HEK293 (cell line): ENCODE measurements at regions not wholly inside any gene's neighbourhood (a gene's known extent, or its start where the extent isn't known, plus 50 kb on each side); places are given as distances from the start of the nearest gene placed in this dataset.

Source experiments
- CTCF ChIA-PET: fragments of 350-600 bp; formaldehyde crosslinking; extraction: SDS; loops from one replicate; lab custom pipeline; 2021; ENCODE audit warnings: antibody characterized with exemption; lab: Yijun Ruan, JAX
- POLR2A ChIA-PET: fragments of 300-600 bp; formaldehyde crosslinking; extraction: SDS; loops from one replicate; lab custom pipeline; 2020; ENCODE audit warnings: antibody characterized with exemption, inconsistent platforms; lab: Yijun Ruan, JAX
- H3K27ac ChIP-seq: fragments of 200-500 bp; sonication (Bioruptor generic); 2 replicates; pipeline ENCODE4 v1.5.1; 2014; ENCODE audit warnings: low read depth, low read length, control low read depth, inconsistent platforms; ENCODE audit errors: extremely low read depth
- H3K36me3 ChIP-seq, 2 experiments: fragments of 200-500 bp in 1 of 2; sonication (Bioruptor generic) in 1 of 2; 1 replicate in 1 of 2; 2 replicates in 1 of 2; pipeline ENCODE4 v1.5.1; 2014 to 2017; ENCODE audit warnings: inconsistent platforms in 2 of 2, low read length in 2 of 2; ENCODE audit not compliant: control insufficient read depth in 2 of 2, insufficient read depth in 1 of 2
- H3K4me1 ChIP-seq: fragments of 200-500 bp; sonication (Bioruptor generic); 2 replicates; pipeline ENCODE4 v1.5.1; 2014; ENCODE audit warnings: mild to moderate bottlenecking, low read length, inconsistent platforms; ENCODE audit not compliant: control insufficient read depth, insufficient read depth
- H3K4me3 ChIP-seq: 2 replicates; pipeline ENCODE4 v1.5.1; 2011; ENCODE audit warnings: low read depth, mild to moderate bottlenecking, control low read depth, low read length, moderate library complexity
- H3K9me3 ChIP-seq: fragments of 200-500 bp; sonication (Bioruptor generic); 2 replicates; pipeline ENCODE4 v1.5.1; 2014; ENCODE audit warnings: low read depth, low read length, inconsistent platforms; ENCODE audit not compliant: control insufficient read depth, insufficient read depth
- GFI1B ChIP-seq: fragments of 450-650 bp; formaldehyde crosslinking; IDR thresholded peaks from 2 replicates; pipeline ENCODE4 v1.5.1; 2016; ENCODE audit warnings: missing biosample characterization, missing genetic modification characterization
- GLI2 ChIP-seq: fragments of 450-650 bp; formaldehyde crosslinking; IDR thresholded peaks from 2 replicates; pipeline ENCODE4; 2017; ENCODE audit warnings: missing biosample characterization, missing genetic modification characterization, low read depth, borderline replicate concordance
- GLIS1 ChIP-seq: fragments of 450-650 bp; formaldehyde crosslinking; IDR thresholded peaks from 2 replicates; pipeline ENCODE4 v1.5.1; 2016; ENCODE audit warnings: missing biosample characterization, missing genetic modification characterization
- SP7 ChIP-seq: fragments of 450-650 bp; formaldehyde crosslinking; IDR thresholded peaks from 2 replicates; pipeline ENCODE4 v1.5.1; 2016; ENCODE audit warnings: missing biosample characterization, missing genetic modification characterization
- WT1 ChIP-seq: fragments of 450-650 bp; formaldehyde crosslinking; IDR thresholded peaks from 2 replicates; pipeline ENCODE4 v1.5.1; 2016; ENCODE audit warnings: missing biosample characterization, missing genetic modification characterization
- ZBTB48 ChIP-seq: fragments of 450-650 bp; formaldehyde crosslinking; IDR thresholded peaks from 2 replicates; pipeline ENCODE4 v1.5.1; 2016; ENCODE audit warnings: missing biosample characterization, missing genetic modification characterization
- ZBTB8A ChIP-seq: fragments of 450-650 bp; formaldehyde crosslinking; IDR thresholded peaks from 2 replicates; pipeline ENCODE4 v1.5.1; 2016; ENCODE audit warnings: missing biosample characterization, missing genetic modification characterization
- ZFP69B ChIP-seq: fragments of 450-650 bp; formaldehyde crosslinking; IDR thresholded peaks from 2 replicates; pipeline ENCODE4 v1.5.1; 2016; ENCODE audit warnings: missing biosample characterization, missing genetic modification characterization
- ZIC2 ChIP-seq: fragments of 450-650 bp; formaldehyde crosslinking; IDR thresholded peaks from 2 replicates; pipeline ENCODE4 v1.5.1; 2016; ENCODE audit warnings: missing biosample characterization, missing genetic modification characterization
- ZNF138 ChIP-seq: fragments of 450-650 bp; formaldehyde crosslinking; IDR thresholded peaks from 2 replicates; pipeline ENCODE4 v1.5.1; 2016; ENCODE audit warnings: missing biosample characterization, missing genetic modification characterization, borderline replicate concordance
- ZNF157 ChIP-seq: fragments of 450-650 bp; formaldehyde crosslinking; IDR thresholded peaks from 2 replicates; pipeline ENCODE4 v1.5.1; 2016; ENCODE audit warnings: missing biosample characterization, missing genetic modification characterization
- ZNF24 ChIP-seq: fragments of 450-650 bp; formaldehyde crosslinking; IDR thresholded peaks from 2 replicates; pipeline ENCODE4 v1.5.1; 2016; ENCODE audit warnings: missing biosample characterization, missing genetic modification characterization
- ZNF248 ChIP-seq: fragments of 450-650 bp; formaldehyde crosslinking; IDR thresholded peaks from 2 replicates; pipeline ENCODE4 v1.5.1; 2017; ENCODE audit warnings: missing biosample characterization, missing genetic modification characterization
- ZNF274 ChIP-seq, 2 experiments: fragments of 200-500 bp in 1 of 2; fragments of 450-650 bp in 1 of 2; sonication (Bioruptor generic) in 1 of 2; formaldehyde crosslinking in 1 of 2; IDR thresholded peaks; 2 replicates each; pipeline versions ENCODE4 v1.5.1 to v1.6.1; 2014 to 2016; ENCODE audit warnings: borderline replicate concordance in 1 of 2, inconsistent platforms in 1 of 2, low read length in 1 of 2, missing biosample characterization in 1 of 2, missing genetic modification characterization in 1 of 2
- ZNF292 ChIP-seq: fragments of 450-650 bp; formaldehyde crosslinking; IDR thresholded peaks from 2 replicates; pipeline ENCODE4 v1.5.1; 2016; ENCODE audit warnings: low read depth, missing biosample characterization, missing genetic modification characterization, borderline replicate concordance
- ZNF391 ChIP-seq: fragments of 450-650 bp; formaldehyde crosslinking; IDR thresholded peaks from 2 replicates; pipeline ENCODE4 v1.5.1; 2016; ENCODE audit warnings: low read depth, missing biosample characterization, missing genetic modification characterization, borderline replicate concordance
- ZNF426 ChIP-seq: fragments of 450-650 bp; formaldehyde crosslinking; IDR thresholded peaks from 2 replicates; pipeline ENCODE4 v1.5.1; 2017; ENCODE audit warnings: missing biosample characterization, missing genetic modification characterization, mild to moderate bottlenecking, inconsistent platforms, moderate library complexity
- ZNF48 ChIP-seq: fragments of 450-650 bp; formaldehyde crosslinking; IDR thresholded peaks from 2 replicates; pipeline ENCODE4 v1.5.1; 2016; ENCODE audit warnings: missing biosample characterization, missing genetic modification characterization
- ZNF501 ChIP-seq: fragments of 450-650 bp; formaldehyde crosslinking; IDR thresholded peaks from 2 replicates; pipeline ENCODE4 v1.5.1; 2016; ENCODE audit warnings: missing biosample characterization, missing genetic modification characterization
- ZNF621 ChIP-seq: fragments of 450-650 bp; formaldehyde crosslinking; IDR thresholded peaks from 2 replicates; pipeline ENCODE4 v1.5.1; 2017; ENCODE audit warnings: missing biosample characterization, missing genetic modification characterization
- ZNF624 ChIP-seq: fragments of 450-650 bp; formaldehyde crosslinking; IDR thresholded peaks from 2 replicates; pipeline ENCODE4 v1.5.1; 2017; ENCODE audit warnings: missing biosample characterization, missing genetic modification characterization
- ZNF664 ChIP-seq: fragments of 450-650 bp; formaldehyde crosslinking; IDR thresholded peaks from 2 replicates; pipeline ENCODE4 v1.5.1; 2016; ENCODE audit warnings: missing biosample characterization, missing genetic modification characterization
- ZNF830 ChIP-seq: fragments of 450-650 bp; IDR thresholded peaks from 2 replicates; pipeline ENCODE4 v1.5.0; 2018; ENCODE audit warnings: missing biosample characterization, missing genetic modification characterization, low read depth, mild to moderate bottlenecking, moderate library complexity
- TF ChIP-seq, protein P1 (sequence below): fragments of 450-650 bp; formaldehyde crosslinking; IDR thresholded peaks from 2 replicates; pipeline ENCODE4 v1.5.1; 2016; ENCODE audit warnings: missing biosample characterization, missing genetic modification characterization
- TF ChIP-seq, protein P2 (sequence below): fragments of 450-650 bp; formaldehyde crosslinking; IDR thresholded peaks from 2 replicates; pipeline ENCODE4 v1.5.1; 2016; ENCODE audit warnings: missing biosample characterization, missing genetic modification characterization

DNA sequence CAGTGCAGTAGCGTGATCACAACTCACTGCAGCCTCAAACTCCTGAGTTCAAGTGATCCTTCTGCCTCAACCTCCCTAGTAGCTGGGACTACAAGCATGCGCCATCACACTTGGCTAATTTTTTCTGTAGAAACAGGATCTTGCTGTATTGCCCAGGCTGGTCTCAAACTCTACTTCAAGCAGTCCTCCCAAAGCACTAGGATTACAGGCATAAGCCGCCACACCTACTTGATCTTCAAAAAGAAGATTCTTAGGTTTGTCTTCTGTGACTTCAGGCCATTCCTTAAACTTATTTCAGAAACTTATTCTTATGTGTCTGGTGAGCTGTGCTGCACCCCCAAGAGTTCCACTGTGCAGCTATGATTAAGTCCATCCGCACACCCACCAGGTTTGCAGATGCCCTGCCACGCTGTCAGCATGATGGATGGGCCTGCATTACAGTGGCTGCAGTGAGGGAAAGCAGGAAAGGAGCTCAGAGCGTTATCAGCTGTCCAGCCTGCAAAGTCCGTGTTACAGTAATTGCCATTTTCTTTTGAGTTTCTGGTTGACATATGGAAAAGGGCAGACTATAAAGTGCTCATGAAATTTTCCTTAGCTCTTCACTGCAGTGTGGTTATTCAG, 146.6 kb downstream of the AASDH start:
- ChIA-PET CTCF (no interaction called here), POLR2A (no interaction called here)
- TF ChIP-seq ZIC2: 0 out of 2 replicates have a peak, but pooled peaks have one; percentile 35
- no peak for TF ChIP-seq GLIS1 (tag by site-specific recombination)
- Histone ChIP-seq H3K36me3 (no peaks in the 10 kb centered on the region), H3K27ac (no peak overlapping the region), H3K9me3 (no peaks in the 10 kb centered on the region), H3K4me1 (no peaks in the 10 kb centered on the region), H3K4me3 (no peak overlapping the region)

DNA sequence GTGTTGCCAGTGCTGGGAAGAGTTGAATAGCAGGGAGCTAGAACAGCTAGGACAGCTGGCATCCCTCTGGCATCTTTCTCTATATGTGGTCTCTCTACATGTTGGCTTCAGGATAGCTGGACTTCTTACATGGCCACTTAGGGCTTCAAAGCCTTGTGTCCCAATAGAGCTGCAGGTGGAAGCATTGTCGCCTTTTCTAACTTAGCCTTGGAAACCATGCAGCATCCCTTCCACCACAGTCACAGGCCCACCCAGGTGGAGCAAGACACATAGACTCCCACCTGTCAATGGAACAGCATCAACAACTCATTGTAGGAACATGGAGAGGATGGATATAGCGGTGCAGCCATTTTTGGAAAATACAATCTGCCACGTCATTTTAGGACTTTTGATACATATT, 149.0 kb downstream of the AASDH start:
- no peaks in the 10 kb centered on the region for H3K36me3 ChIP-seq
- H3K4me1 ChIP-seq: peaks cover 8% of the 10 kb centered on the region; the same call in 1 of the 2 replicates
- CTCF ChIA-PET: no interaction called here
- TF ChIP-seq WT1 (tag by site-specific recombination): no peak
- no peak for TF ChIP-seq ZNF157 (tag by site-specific recombination)
- no peak for TF ChIP-seq ZNF138
- TF ChIP-seq ZNF426 (tag by site-specific recombination): no peak
- no peak for TF ChIP-seq ZNF664 (tag by site-specific recombination)
- TF ChIP-seq ZNF274 (IDR thresholded peaks at IDR 0.05; ENCODE audit: low read length): no peak
- TF ChIP-seq ZNF274 (tag by site-specific recombination; IDR thresholded peaks at IDR 0.05; ENCODE audit: borderline replicate concordance): no peak
- TF ChIP-seq, protein P1, sequence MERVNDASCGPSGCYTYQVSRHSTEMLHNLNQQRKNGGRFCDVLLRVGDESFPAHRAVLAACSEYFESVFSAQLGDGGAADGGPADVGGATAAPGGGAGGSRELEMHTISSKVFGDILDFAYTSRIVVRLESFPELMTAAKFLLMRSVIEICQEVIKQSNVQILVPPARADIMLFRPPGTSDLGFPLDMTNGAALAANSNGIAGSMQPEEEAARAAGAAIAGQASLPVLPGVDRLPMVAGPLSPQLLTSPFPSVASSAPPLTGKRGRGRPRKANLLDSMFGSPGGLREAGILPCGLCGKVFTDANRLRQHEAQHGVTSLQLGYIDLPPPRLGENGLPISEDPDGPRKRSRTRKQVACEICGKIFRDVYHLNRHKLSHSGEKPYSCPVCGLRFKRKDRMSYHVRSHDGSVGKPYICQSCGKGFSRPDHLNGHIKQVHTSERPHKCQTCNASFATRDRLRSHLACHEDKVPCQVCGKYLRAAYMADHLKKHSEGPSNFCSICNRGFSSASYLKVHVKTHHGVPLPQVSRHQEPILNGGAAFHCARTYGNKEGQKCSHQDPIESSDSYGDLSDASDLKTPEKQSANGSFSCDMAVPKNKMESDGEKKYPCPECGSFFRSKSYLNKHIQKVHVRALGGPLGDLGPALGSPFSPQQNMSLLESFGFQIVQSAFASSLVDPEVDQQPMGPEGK (tag by site-specific recombination): no peak
- no peak for TF ChIP-seq ZBTB48
- TF ChIP-seq, protein P2, sequence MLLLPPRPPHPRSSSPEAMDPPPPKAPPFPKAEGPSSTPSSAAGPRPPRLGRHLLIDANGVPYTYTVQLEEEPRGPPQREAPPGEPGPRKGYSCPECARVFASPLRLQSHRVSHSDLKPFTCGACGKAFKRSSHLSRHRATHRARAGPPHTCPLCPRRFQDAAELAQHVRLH (tag by site-specific recombination): no peak
- no peak for TF ChIP-seq ZNF501 (tag by site-specific recombination)
- no peak for TF ChIP-seq ZNF621
- TF ChIP-seq SP7: no peak
- H3K4me3 ChIP-seq: no peak overlapping the region
- POLR2A ChIA-PET: no interaction called here
- no peak overlapping the region for H3K27ac ChIP-seq
- no peaks in the 10 kb centered on the region for H3K9me3 ChIP-seq

DNA sequence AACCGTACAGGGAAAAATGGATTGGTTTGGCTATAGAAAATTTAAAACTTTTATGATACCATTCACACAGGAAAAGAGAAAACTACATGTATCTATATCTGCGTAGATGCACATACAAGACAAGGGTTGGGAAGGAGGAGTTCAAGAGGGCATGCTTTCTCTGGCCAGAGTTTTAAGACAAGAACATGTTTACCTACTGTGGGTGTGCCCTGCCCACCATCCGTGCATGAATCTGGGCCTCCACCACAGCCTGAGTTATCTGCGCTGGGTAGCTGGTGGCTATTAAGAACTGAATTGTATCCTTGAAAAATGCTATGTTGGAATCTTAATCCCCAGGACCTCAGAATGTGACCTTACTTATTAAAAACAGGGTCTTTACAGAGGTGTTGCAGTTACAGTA, 151.6 kb downstream of the AASDH start:
- Histone ChIP-seq H3K27ac (no peak overlapping the region), H3K4me1 (peaks cover 8% of the 10 kb centered on the region; the same call in 1 of the 2 replicates), H3K4me3 (no peak overlapping the region), H3K9me3 (no peaks in the 10 kb centered on the region), H3K36me3 (no peaks in the 10 kb centered on the region)
- CTCF ChIA-PET: no interaction called here
- TF ChIP-seq ZNF248 (tag by site-specific recombination) (no peak), ZNF24 (no peak), ZNF624 (tag by site-specific recombination) (no peak), ZNF48 (tag by site-specific recombination) (no peak), ZNF391 (no peak), ZNF830 (tag by site-specific recombination) (no peak), ZBTB8A (no peak), ZNF292 (tag by site-specific recombination) (no peak), GLI2 (tag by site-specific recombination) (no peak), GFI1B (no peak), ZFP69B (tag by site-specific recombination) (no peak)
- POLR2A ChIA-PET: no interaction called here
